H1 (cell line): ENCODE measurements at regions not wholly inside any gene's neighbourhood (a gene's known extent, or its start where the extent isn't known, plus 50 kb on each side); places are given as distances from the start of the nearest gene placed in this dataset.

Experiments used
- CEBPB ChIP-seq: IDR thresholded peaks from 2 replicates; pipeline ENCODE4 v1.6.1; 2012; ENCODE audit warnings: low read depth, low read length
- CTCF ChIP-seq, 3 experiments: IDR thresholded peaks; 1 replicate in 2 of 3; 2 replicates in 1 of 3; pipeline versions ENCODE4 v1.5.1 to v1.6.1; 2011; ENCODE audit warnings: low read length in 3 of 3, mild to moderate bottlenecking in 3 of 3, inconsistent platforms in 2 of 3, low read depth in 1 of 3, moderate library complexity in 1 of 3; ENCODE audit not compliant: insufficient read depth in 1 of 3; ENCODE audit errors: control extremely low read depth in 1 of 3
- TAF7 ChIP-seq: optimal IDR thresholded peaks from 2 replicates; pipeline ENCODE3; 2011; ENCODE audit warnings: low read depth, mild to moderate bottlenecking, inconsistent platforms, low read length, moderate library complexity, borderline replicate concordance

GRCh38 chr6:93820465-93821082, 401.2 kb upstream of the EPHA7 start (continued):
- no peak for TF ChIP-seq TAF7
- no peak for TF ChIP-seq CTCF (IDR thresholded peaks at IDR 0.05; ENCODE audit: control extremely low read depth in 1 of 3, insufficient read depth in 1 of 3, low read depth in 1 of 3, low read length in 3 of 3)
- no peak for TF ChIP-seq CEBPB
